ENCODE measurements at regions not wholly inside any gene's neighbourhood (a gene's known extent, or its start where the extent isn't known, plus 50 kb on each side); places are given as distances from the start of the nearest gene placed in this dataset.

GRCh38 chr6:6866656-6867403 is 240.9 kb upstream of the RREB1 start:
- TF ChIP-seq EZH2phosphoT487 (IDR thresholded peaks at IDR 0.05; ENCODE audit: borderline replicate concordance, low read depth): no peak
- TF ChIP-seq YY1 (IDR thresholded peaks at IDR 0.05; ENCODE audit: low read depth): no peak
- no peak for TF ChIP-seq TAF1 (IDR thresholded peaks at IDR 0.05; ENCODE audit: borderline replicate concordance, low read depth, low read length)
- TF ChIP-seq CTCF (IDR thresholded peaks at IDR 0.05): no peak
- TF ChIP-seq FOXJ3 (CRISPR knock-in tag; IDR thresholded peaks at IDR 0.05): no peak

Data from SK-N-SH (cell line).